Keratinocyte (primary cell): ENCODE measurements at regions not wholly inside any gene's neighbourhood (a gene's known extent, or its start where the extent isn't known, plus 50 kb on each side); places are given as distances from the start of the nearest gene placed in this dataset.

Experiments
- CTCF ChIP-seq, 3 experiments: IDR thresholded peaks in 1 of 3; conservative IDR thresholded peaks in 1 of 3; optimal IDR thresholded peaks in 1 of 3; 2 replicates in 2 of 3; 3 replicates in 1 of 3; pipeline versions ENCODE3 to v1.5.1; 2011; ENCODE audit warnings: low read length in 3 of 3, mild to moderate bottlenecking in 3 of 3, moderate library complexity in 2 of 3, control low read depth in 1 of 3, inconsistent platforms in 1 of 3; ENCODE audit not compliant: insufficient read depth in 2 of 3; ENCODE audit errors: extremely low read depth in 1 of 3
- EZH2 ChIP-seq: IDR thresholded peaks from one replicate; pipeline ENCODE4 v1.6.1; 2012; ENCODE audit warnings: inconsistent platforms, mild to moderate bottlenecking, low read length, moderate library complexity

GRCh38 chr10:129031844-129032150 lies 435.2 kb upstream of the MGMT start:
- TF ChIP-seq CTCF (optimal IDR thresholded peaks at IDR 0.05 in 1 of 3, IDR thresholded peaks at IDR 0.05 in 1 of 3, conservative IDR thresholded peaks at IDR 0.05 in 1 of 3; ENCODE audit: extremely low read depth in 1 of 3, insufficient read depth in 2 of 3, low read length in 3 of 3) (no peak), EZH2 (no peak)
